GM12875 (cell line): ENCODE measurements at regions not wholly inside any gene's neighbourhood (a gene's known extent, or its start where the extent isn't known, plus 50 kb on each side); places are given as distances from the start of the nearest gene placed in this dataset.

Source experiments
- H3K4me3 ChIP-seq: one replicate; pipeline ENCODE4 v1.5.1; 2011; ENCODE audit warnings: low read depth, low read length, control low read depth
- CTCF ChIP-seq: IDR thresholded peaks from 2 replicates; pipeline ENCODE4 v1.5.1; 2011; ENCODE audit warnings: low read depth, mild to moderate bottlenecking, control low read depth, inconsistent platforms, low read length, moderate library complexity, borderline replicate concordance; ENCODE audit not compliant: insufficient read depth

DNA sequence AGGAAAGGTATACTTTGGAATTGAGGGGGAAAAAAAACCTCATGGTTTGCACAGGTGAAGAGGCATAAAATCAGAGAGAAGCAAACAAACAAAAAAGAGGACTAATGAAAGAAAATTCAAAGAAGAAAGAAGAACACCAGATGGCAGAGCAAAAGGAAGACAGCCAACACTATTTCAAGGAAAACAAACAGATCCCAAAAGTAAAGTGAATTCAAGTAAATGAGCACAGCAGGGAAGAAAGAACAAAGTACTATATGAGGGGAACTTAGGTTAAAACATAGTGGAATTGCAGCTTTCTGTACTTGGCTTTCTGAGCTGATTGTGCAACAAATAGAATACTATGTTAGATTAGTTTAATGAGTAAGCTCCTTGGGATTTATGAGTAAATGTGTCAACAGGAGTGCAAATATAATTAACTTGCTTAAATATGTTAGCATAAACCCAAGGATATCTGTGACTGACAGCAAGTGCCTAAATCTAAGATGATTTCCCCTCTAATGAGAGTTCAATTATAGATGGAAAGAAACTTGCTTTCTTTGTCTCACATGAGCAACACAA, 404.6 kb upstream of the CNTN5 start:
- no peak overlapping the region for H3K4me3 ChIP-seq
- no peak for TF ChIP-seq CTCF

GRCh38 chr11:98621767-98622166, 399.0 kb upstream of the CNTN5 start:
- no peak overlapping the region for H3K4me3 ChIP-seq
- no peak for TF ChIP-seq CTCF

GRCh38 chr11:98625526-98625925, 395.2 kb upstream of the CNTN5 start:
- TF ChIP-seq CTCF, result no peak
- no peak overlapping the region for H3K4me3 ChIP-seq

DNA sequence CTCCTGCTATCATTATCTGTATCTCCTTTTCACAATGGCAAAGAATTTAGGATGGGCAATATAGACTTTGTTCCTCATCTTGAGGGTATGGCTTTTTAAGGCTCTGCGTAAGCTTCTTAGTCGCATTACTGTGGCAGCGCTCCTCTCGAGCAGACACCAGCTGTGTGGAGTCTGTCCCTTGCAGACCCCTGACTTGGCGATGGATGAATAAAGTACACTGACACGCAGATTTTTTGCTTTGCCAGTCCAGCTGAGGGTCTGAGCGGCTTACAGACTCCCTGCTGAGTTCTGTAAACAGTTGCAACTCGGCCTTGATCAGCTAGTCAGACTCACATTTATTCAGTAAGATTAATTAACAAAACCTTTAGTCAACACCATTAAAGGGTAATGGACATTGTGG, 390.0 kb upstream of the CNTN5 start:
- no peak overlapping the region for H3K4me3 ChIP-seq
- no peak for TF ChIP-seq CTCF

DNA sequence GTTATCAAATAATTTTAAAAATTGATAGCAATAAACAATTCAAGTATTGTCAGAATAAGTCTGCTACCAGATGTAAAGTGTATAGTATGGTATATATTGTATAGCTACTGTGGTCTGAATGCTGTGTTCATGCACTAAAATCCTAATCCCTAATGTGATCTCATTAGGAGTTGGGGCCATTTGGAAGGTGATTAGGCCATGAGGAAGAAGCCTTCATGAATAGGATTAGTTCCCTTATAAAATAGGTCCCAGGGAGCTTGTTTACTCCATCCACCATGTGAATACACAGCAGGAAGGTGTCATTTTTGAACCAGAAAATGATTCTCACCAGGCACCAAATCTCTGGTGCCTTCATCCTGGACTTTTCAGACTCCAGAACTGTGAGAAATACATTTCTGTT, 363.0 kb upstream of the CNTN5 start:
- TF ChIP-seq CTCF, result no peak

DNA sequence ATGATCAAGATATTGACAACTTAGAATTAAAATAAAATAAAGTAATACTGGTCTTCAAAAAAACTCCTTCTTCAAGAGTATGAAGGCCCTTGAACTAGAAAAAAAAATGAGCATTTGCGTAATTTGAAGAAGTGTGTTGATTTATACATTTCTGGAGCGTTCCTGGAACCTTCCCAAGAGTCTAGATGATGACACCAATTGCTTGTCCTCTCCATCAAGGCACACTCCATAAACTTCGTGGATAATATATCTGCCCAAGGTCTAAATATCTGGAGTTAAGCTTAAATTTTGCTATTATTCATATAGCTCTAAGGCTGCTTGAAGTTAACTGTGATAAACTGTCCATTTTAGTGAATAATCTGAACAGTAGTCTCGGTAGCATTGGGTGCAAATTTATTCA, 361.3 kb upstream of the CNTN5 start:
- no peak for TF ChIP-seq CTCF

More for the DNA sequence above, 363.0 kb upstream of the CNTN5 start:
- H3K4me3 ChIP-seq, result no peak overlapping the region

GRCh38 chr11:98674390-98674789, 346.4 kb upstream of the CNTN5 start:
- no peak overlapping the region for H3K4me3 ChIP-seq
- TF ChIP-seq CTCF, result no peak

More for the DNA sequence above, 361.3 kb upstream of the CNTN5 start:
- H3K4me3 ChIP-seq, result no peak overlapping the region
